ENCODE measurements at regions not wholly inside any gene's neighbourhood (a gene's known extent, or its start where the extent isn't known, plus 50 kb on each side); places are given as distances from the start of the nearest gene placed in this dataset.

DNA sequence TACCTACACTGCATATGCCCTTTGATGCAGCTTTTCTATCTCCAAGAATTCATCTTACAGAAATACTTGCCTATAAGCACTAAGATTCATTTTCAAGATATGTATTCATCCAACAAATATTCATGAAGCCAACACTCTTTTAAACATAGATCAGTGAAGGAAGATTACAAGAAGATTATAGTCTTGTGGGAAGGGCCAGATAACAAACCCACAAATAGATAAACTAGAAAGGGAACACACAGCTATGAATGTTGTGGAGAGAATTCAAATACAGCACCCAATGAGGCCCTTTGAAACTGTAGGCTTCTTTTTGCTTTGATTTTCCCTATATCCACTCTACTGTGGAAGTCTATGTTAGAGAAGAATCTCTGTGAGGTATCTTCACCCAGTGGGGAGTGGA lies 186.7 kb upstream of the RBMS1 start:
- DNase-seq, result no peak

DNA sequence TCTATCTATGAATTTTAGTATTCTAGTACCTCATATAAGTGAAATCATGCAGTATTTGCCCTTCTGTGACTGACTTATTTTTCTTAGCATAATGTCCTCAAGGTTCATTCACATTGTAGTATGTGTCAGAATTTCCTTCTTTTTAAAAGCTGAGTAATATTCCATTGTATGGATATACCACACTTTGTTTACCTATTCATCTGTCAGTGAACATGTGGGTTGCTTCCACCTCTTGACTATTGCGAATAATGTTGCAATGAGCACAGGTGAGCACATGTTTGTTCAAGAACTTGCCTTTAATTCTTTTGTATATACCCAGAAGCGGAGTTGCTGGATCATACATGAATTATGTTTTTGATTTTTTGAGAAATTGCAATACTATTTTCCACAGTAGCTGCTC lies 187.4 kb upstream of the RBMS1 start:
- no peak for DNase-seq

DNA sequence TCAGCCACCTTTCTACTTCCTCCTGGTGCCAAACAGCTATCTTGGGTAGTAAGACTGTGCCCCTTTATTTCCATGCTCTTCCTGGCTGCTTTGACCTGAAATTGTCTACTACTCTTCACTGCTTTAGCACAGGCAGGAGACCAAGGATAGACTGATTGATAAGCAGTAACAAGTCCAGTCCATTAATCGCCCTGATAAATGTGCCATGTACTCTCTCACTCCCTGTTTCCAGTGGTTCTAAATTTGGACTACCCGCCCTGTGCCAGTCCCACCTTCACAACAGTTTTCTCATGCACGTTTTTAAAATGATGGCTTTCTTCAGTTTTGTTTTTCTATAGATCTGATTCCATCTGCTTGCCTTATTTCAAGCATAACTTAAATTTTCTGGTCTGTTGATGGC lies 189.6 kb upstream of the RBMS1 start:
- DNase-seq, result no peak

DNA sequence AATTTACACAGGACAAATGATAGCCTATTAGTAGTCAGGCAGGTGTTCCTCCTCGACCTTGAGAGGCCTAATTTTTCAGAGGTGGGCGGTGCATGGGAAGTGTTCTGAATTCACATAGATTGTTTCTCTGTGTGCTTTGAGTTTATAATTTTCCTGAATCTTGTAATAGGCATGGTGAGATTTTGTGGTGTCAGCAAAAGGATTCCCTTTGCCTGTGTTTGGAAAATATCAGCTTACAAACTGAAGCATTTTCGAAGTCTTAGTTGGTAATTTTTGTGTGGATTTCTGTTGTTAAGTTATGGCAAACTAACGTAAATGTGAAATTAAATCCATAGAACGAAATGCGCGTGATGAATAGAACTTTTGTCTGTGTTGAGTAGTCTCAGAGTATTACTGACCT lies 194.0 kb upstream of the RBMS1 start:
- DNase-seq, result peak; percentile 20

DNA sequence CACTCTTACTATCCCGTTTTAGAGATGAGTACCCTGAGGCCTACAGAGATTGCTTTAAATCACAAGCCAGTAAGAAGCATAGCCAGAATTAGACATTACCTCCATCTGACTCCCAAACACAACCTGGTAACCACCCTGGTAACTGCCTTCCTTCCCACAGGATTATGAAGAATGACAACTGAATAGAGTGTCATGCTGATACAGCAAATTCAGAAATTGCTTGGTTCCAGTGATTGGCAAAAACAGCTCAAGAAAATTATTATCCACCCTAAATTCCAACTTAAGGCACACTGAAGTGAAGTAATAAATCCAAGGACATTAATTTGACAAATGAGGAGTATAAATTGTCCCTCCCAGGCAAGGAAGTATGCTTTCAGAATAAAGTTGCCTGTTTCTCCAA lies 195.8 kb upstream of the RBMS1 start:
- no peak for DNase-seq

DNA sequence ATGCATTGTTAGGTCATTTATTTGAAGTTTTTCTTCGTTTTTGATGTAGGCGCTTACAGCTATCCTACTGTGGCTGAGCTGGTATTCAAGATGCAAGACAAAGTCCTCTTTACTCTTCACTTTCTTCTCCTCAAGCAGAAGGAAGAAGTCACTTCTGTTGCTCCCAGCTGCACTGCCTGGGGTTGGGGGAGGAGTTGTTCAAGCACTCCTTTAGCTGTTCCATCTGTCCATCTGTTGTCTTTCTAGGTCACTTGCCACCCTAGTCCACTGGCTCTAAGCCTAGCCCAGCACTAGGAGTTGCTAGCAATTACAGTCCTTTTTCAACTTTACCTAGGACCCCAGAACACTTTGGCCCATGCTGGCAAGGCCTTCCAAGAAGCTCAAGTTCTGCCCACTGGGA lies 200.6 kb upstream of the RBMS1 start:
- DNase-seq, result no peak

DNA sequence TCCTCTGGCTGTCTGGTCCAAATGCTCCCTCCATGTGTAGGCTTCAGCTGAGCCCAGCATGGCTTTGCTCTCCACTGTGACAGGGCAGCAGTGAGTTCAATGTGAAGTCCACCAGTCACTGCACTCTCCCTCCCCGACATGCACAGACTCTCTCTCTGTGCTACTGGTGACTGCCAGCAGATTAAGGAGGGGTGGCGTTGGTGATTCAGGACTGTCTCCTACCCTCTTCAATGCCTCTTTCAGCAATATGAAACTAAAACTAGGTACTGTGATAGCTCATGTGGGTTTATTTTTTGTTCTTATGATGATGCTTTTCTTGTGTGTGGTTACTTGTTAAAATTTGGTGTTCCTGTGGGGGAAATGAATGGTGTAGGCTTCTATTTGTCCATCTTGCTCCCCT lies 201.0 kb upstream of the RBMS1 start:
- DNase-seq, result no peak

DNA sequence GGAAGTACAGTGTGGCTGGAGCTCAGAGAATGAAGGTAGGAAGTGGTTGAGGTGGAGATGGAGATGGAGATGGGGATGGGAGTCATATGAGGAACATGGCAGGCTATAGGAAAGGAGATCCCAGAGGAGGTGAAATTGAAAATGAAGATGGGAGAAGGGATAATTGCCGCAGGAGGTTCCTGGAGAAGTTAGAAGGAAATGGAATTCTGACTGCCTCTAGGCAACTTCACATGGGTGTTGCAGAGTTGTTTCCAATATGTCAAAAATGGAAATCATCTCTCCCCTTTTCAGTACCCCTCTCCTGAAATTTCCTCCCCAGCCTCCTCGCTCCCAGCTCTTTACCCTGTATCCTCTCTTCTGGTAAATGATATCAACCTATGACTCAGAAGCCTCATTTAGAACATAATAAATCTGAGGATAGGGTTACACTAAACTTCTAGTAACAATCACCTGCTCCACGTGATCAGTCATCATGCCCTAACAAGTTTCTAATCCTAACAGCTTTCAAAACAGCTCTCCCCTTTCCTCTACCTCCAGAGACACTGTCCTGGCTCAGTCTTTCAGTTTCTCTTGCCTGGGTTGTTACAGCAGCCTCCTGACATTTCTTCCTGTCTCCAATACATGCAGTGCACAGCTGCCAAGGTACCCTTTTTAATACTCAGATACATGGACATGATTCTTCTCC lies 201.9 kb upstream of the RBMS1 start:
- no peak for DNase-seq

DNA sequence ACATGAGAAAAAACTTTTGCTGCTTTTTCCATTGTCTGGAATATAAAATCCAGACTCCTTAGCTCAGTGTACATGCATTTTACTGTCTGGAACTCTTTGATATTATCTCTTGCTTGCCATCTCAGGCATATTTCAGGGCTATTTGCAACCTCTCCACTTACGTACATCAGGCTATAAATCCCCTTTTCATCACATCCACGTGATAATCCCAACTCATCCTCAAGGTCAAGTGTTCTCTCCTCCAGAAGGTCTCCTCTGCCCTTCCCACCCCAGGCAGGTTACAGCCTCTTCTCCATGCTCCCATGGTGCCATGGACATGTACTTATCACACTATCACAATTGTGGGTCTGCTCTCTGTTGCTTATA lies 202.5 kb upstream of the RBMS1 start:
- no peak for DNase-seq

DNA sequence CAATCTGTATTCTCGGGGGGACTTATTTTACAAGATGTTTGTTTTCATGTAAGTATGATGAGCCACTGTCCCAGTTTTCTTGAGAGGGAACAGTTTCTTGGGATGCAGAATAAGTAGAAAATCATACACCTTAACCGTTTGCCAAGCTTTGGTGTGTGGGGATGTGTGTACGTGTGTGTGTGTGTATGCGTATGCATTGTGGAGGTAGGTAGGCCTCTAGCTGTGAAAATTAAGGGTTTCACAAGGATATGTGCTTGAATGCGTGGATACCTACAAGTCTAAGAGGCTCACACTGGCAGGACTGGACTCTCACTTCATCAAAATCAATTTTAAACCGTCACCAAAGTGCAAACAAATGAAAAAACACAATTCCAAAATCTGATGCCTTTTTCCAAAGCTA lies 204.2 kb upstream of the RBMS1 start:
- DNase-seq, result no peak

DNA sequence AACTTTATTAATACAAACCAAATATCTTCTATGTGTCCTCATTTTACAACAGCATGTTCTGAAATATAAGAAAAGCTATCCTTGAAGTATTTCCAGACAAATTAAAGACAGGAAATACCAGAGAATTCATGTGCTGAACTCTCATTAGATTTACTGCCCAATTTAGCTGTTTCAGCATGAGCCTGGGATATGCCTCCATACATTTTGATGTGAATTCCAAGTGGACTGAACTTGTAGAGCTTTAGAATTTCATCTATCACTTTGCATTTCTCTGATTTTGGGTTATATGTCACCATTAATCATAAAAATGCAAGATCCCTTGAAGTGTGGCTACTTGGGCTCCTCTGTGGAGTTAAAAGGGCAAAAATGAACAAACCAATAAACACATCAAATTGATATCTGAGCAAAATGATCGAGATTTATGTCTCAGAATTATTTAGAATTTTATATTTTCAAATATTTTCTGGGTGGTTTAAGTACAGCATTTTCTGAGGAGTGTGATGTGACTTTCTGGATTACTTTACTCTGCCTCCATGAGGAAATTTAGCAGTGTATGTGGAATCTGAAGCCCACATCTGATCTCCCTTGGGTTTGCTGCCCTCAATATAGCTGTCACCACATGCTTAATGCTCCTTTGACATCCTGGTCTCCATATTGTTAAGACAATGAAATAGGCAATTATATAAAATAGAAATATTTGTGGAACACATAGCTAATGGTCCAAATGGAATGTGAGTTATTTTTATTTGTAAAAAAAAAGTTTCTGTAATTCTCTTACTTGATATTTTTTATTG lies 206.6 kb upstream of the RBMS1 start:
- DNase-seq, result no peak

DNA sequence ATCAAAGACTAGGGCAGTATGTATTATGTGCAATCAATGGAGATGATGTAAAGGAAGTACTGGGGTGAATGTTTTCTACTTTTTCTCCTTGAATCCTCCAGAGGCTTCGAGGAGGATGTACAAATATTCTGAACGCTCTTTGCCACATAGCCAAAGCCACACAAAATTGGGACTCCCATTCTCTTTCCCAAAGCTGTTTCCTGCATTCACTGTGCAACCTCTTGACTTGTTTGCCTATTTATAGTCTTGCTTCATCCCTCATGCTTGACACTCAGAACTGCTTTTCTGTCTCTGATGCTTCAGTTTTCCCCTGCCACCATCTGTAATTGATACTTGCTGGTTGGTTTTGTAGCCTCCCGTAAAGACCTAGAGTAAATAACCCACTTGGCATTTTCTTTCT lies 208.2 kb upstream of the RBMS1 start:
- no peak for DNase-seq

DNA sequence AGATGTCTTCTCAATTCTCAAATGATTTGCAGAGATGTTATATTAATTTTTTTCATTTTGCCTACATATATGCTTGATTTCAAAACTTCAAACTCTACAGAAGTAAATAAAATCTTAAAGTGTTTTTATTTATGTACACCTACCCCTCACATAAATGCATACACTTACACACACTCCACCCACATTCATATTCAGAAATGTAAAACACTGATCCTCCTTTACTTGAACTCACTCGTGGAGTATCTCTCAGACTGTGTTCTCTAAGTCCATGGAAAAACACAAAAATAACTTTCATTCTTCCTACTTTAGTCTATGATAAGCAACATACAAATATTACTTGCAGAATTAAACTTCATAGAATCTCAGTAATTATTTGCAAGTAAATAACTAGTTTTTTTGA lies 209.1 kb upstream of the RBMS1 start:
- DNase-seq, result no peak

DNA sequence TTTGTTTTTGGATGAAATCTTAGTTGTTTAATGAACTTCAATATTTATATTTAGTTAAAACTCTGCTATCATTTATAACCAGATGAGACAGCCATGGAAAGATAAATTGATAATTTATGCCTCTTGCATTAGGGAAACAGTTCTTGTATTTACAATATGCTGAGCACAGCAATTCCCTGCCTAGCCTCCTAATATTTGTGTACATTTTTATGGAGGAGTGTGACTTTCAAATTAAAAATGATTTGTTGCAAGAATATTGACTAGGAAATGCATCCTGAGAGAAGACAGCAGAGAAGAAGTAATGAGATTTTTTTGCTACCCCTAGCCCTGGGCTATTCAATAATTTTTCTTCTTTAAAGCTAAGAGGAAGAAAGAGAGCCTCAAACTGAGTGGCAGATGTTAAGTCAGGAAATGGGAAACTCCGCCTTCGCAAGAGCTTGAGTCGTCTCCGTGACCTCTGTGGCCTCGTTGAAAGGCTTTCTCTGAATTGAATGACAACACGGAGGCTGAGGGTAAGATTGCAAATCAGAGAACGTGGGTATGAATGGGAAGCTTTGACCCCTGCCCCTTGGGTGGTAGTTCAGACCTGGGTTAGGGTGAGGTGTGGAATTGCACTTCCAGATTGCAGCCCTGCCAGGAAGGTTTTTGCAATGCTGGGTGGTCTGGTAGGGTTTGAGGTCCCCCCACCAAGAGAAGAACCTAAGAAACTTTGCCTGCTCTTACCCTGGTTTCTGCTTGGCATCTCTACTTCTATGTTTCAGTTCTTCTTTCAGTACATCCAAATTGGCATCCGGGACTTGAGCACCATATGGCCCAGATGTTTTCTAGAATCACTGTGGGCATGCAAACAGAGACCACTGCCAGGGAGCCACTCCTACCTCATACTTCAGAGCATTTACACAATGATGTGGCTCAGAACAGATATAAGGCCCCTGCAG lies 210.3 kb upstream of the RBMS1 start:
- no peak for DNase-seq

DNA sequence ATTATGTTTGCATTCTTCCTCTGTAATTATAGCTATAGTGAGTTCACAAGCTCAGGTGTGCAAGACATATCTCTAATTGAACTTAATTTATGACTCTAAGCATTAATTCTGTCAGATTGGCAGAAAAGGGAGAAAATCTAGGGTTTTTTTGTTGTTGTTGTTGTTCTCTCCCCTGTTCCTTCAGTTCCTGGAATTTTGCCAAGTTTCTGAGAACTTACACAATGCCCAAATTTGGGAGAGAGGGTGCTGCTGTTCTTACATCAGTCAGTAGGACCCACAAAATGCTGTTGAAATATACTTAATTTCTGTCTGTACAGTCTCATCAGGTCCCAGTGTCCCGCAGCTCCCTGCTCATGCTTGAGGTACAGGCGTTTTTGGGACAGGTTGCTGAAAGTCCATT lies 221.8 kb upstream of the RBMS1 start:
- no peak for DNase-seq

DNA sequence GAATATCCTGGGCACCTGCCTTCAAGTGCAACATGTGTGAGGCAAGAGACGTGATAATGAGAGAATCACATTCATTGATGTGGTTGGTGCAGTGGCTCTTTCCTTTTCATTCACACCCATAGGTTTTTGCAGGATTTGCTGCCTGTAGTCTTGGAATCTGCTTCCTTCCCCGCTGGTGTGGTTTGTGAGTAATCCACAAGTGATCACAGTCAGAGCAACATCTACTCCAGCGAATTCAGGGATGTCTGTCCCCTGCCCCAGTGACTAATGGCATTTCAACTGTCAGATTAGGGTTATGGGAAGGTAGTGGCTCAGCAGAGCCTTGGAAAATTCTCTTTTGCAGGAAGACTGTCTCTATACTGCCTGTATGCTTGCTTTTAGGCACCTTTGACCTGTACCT lies 225.5 kb upstream of the RBMS1 start:
- DNase-seq, result no peak

DNA sequence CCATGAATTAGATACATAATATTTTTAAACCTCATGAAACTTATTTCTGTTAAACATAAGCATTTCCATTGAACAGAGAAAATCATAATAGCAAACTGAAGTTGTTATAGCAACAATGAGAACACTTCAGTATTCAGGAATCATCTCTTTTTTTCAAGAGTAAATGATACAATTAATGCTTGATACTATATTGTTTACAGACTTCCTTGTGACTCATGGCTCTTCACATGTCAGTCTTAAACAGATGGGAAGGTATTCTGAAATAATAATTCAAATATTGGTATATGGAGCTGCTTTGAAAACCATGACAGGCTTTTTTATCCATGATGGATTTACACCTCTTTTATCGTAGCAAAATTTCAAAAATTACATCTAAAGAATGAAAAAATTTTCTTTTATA lies 226.5 kb upstream of the RBMS1 start:
- no peak for DNase-seq

DNA sequence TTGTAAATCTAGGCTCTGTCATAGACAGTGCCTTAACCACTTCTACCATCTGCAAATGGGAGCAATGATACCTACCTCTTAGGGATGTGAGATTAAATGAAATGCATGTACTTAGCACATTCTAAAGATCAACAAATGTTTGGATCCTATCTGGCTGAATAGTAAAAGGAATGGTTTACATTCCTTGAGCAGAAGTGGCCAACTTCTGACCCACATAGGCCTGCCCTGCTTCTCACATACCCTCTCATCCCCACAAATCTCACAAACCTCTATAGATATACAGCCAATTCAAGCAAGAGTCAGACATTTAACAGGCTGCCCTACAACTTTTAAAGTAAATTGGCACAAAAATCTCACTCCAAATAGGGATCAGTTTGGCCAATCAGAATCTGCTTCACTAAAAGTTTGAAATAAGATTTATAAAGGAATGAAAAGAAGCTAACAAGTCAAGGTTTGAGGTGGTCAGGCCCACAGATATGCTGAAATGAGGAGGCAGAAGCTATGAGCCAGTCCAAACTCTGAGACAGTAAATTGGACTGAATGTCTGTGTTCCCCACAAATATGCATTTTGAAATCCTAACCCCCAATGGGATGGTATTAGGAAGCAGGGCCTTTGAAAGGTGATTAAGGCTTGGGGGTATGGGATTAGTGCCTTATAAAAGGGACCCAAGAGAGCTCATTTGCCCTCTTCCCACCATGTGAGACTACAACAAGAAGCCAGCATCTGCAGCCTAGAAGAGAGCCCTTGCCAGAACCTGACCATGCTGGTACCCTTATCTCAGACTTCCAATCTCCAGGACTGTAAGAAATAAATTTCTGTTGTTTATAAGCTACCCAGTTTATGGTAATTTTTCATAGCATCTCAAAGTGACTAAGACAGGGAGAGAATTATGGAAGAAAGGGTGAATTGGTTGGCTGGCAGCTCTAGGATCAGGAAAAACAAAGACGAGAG lies 227.8 kb upstream of the RBMS1 start:
- no peak for DNase-seq

DNA sequence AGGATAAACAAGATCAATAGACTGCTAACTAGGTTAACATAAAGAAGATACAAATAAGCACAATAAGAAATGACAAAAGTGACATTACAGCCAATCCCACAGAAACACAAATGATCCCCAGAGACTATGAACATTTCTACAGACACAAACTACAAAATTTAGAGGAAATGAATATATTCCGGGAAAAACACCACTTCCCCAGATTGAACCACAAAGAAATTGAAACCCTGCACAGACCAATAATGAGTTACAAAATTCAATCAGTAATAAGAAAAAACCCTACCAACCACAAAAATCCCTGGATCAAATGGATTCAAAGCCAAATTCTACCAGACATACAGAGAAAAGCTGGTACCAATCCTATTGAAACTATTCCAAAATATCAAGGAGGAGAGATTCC lies 232.4 kb upstream of the RBMS1 start:
- no peak for DNase-seq

DNA sequence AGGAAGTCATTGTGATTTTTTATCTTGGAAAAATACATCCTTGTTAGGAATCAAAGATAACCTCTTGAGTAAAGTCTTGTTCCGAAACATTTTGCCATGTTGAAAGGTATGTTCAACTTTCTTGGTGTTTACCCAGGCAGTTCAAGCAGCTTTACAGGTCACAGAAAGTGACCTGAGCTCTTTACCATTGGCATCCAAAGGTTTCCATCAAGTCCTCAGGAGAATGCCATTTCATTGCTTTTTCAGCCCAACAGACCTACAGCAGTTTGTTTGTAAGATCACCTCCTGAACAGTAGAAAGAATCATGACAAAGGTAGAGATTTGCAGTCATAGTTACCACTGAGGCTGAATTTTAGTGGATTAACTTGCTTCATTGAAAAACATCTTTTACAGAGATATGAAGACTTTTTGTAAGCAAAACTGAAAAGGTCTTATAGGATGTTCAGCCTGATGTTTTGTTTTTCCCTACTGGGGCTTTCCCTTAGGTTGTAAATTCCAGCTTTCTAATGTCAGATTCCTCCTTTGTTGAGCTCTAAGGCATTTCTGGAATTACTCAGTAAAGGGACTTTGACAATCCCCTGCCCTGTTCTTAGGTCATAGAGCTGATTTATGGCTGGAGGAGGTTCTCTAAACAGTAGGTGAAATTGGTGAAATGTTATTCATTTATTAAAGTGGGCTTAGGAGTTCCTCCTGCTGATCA lies 236.8 kb upstream of the RBMS1 start:
- DNase-seq, result no peak

DNA sequence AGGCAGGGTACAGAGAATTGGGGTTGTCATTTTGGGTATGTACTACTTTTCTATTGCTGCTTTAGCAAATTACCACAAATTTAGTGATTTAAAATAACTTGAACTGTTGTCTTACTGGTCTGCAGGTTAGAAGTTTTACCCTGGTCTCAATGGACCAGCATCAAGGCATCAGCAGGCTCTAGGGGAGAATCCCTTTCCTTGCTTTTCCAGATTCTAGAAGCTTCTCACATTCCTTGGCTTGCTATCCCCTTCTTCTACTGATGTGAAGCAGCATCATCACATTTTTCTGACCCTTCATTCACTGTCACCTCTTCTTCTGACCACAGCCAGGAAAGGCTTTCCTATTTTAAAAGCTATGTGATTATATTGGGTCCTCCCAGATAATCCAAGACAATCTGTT lies 237.8 kb upstream of the RBMS1 start:
- DNase-seq, result no peak

DNA sequence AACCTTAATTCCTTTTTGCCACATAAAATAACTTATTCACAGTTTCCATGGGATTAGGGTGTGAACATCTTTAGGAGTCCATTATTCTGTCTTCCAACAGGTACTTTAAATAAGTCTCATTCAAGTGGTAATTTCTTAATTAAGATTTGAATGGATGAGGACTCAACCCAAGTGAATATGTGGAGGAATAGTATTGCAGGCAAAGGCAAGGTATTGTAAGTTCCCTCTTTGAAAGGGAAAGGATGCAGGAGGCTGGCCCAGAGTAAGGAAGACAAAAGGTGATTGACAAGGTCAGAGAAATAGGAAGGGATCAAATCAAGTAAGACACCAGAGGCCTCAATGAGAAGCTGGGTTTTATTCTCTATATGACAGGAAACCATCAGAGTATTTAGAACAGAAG lies 238.2 kb upstream of the RBMS1 start:
- DNase-seq, result no peak
